ENCODE measurements at regions not wholly inside any gene's neighbourhood (a gene's known extent, or its start where the extent isn't known, plus 50 kb on each side); places are given as distances from the start of the nearest gene placed in this dataset.

- no peak for DNase-seq (ENCODE audit: low read depth)
These were observed 173.9 kb downstream of the SHANK2 start for GRCh38 chr11:71078482-71078881.

DNA sequence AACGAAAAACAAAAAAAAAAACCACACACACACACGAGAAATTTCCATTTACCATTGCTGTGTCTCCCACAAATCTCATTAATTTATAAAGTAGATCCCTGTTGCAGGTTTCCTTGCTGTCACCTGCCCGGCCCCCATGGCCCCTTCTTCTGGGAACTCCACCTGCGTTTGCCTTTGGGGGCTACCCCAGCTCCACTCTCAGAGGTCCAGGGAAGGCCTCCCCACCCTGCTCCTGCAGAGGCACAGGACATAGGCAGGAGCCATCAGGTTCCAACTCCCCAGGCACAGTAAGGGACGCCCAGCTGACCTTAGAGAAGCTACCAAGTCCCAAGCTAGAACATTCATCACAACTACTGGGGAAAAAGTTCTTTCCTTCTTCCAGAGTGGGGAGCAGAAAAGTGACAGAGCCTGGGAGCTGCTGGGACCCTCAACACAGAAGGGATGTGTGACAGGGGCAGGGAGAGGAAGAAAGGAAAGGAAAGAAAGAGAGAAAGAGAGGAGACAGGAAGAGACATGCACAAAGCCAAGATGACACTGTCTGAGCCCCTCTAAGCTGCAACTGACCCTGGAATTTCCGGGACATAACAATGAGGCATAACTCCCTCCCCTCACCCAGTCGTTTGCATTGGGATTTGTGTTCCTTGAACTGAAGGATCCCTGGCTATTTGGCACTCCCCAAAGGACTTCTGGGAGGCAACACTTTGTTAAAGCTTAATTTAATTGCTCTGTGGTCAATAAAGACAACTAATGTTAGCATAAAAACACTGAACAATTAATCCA is 175.7 kb downstream of the SHANK2 start:
- DNase-seq (ENCODE audit: low read depth): no peak

GRCh38 chr11:71075871-71076420 is 176.4 kb downstream of the SHANK2 start:
- no peak for DNase-seq (ENCODE audit: low read depth)

- DNase-seq (ENCODE audit: low read depth): no peak
These were observed 177.2 kb downstream of the SHANK2 start for GRCh38 chr11:71075116-71075720.

GRCh38 chr11:71071736-71072509 is 180.5 kb downstream of the SHANK2 start:
- no peak for DNase-seq (ENCODE audit: low read depth)

DNA sequence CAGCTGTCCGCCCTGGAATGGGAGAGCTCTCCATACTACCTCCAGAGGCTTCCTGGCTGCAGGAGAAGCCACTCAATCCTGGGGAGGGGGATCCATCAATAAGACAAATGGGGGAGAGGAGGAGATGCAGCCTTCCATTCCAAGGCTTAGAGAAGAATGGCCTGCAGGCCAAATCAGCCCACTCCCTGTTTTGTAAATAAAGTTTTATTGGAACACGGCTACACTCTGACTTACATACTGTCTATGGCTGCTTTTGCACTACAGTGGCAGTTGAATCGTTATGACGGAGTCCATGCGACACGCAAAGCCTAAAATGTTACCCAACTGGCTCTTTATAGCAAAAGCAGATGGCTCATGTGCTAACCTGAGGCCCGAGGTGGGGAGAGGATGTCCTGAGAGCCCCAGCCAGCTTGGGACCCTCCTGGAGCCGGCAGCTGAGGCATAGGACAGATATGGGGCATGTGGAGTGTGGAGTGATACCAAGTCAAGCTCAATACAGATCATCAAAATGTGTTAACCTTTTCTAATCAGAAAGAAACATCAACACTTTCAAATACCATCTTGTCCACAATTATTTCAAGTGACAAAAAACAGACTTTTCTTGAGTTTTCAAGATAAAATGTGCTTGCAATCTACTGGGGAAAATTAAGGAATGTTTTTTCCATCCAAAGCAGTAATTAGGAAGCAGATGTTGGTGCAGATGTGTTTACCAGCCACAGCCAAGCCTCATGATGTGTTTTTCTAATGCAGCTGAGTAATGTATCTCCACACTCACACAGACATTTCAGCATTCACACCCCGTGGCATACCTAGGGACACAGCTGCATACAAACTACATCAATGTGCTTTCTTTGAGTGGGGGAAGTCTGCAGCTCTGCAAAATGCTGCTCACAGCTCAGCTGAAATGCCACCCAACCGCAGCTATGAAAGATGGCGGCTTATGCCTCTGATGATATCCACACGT is 181.6 kb downstream of the SHANK2 start:
- DNase-seq (ENCODE audit: low read depth): no peak

GRCh38 chr11:71068963-71069362 is 183.4 kb downstream of the SHANK2 start:
- no peak for DNase-seq (ENCODE audit: low read depth)

- DNase-seq (ENCODE audit: low read depth): no peak
These were observed 184.6 kb downstream of the SHANK2 start for GRCh38 chr11:71067753-71068152.

DNA sequence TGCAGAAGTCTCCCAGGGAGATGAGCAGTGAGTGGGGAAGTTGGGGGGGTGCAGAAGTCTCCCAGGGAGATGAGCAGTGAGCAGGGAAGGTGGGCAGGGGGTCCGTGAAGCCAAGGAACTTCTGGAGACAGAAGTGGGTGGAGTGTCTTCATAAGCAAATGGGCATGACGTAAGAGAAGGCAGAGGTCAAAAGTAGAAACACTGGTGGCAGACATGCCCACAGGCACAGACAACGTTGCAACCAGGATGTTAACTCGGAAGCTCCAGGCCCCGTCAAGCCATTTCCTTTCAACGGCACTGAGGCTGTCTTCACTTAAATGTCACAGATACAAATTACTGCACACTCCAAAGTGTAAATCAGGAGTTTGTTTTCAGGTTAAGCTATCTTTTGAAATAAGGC is 186.1 kb downstream of the SHANK2 start:
- no peak for DNase-seq (ENCODE audit: low read depth)

DNA sequence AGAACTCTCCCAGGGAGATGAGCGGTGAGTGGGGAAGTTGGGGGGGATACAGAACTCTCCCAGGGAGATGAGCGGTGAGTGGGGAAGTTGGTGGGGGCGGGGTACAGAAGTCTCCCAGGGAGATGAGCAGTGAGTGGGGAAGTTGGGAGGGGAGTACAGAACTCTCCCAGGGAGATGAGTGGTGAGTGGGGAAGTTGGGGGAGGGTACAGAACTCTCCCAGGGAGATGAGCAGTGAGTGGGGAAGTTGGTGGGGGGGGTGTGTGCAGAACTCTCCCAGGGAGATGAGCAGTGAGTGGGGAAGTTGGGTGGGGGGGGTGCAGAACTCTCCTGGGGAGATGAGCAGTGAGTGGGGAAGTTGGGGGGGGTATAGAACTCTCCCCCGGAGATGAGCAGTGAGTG is 186.5 kb downstream of the SHANK2 start:
- no peak for DNase-seq (ENCODE audit: low read depth)

DNA sequence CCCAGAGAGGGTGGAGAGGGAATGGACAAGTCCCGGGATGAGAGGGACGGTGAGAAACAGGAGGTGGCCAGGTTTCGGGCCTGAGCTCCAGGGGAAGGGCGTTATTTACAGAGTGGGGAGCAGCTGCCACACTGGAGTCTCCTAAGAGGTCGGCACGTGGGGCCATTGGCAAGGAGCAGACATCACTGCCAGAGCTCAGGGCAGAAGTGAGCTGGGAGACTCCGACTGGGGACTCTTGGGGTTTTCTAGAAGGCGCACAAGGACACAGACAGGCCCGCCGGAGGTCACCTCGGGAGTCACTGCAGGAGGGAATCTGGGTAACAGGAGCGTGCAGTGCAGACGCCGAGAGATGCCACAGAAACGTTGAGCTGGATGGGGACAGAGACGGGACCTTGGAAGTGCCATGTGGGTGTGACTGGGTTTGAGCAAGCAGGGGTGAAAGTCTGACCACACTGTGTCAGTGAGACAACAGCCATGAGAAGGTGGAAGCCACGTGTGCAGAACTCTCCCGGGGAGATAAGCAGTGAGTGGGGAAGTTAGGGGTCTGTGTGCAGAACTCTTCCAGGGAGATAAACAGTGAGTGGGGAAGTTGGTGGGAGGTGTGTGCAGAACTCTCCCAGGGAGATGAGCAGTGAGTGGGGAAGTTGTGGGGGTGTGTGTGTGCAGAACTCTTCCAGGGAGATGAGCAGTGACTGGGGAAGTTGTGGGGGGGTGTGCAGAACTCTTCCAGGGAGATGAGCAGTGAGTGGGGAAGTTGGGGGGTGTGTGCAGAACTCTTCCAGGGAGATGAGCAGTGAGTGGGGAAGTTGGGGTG is 187.5 kb downstream of the SHANK2 start:
- no peak for DNase-seq (ENCODE audit: low read depth)

DNA sequence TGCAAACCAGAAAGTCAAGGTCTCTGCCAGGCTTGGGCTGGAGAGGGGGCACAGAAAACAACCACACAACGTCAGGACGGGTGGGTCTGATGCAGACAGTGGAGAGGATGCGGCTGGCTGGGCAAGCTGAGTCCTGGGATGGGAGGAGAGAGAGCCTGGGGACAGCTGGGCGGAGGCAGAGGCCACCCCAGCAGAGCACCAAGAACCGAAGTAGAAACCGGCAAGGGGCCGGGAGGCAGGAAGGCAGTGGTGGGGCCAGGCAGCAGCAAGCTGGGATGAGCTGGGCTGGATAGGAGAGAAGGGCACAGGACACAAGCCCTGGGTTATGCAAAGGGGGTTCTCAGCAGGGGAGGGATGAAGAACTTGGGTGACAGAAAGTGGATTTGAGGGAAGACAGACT is 188.2 kb downstream of the SHANK2 start:
- no peak for DNase-seq (ENCODE audit: low read depth)

GRCh38 chr11:71063129-71063528 is 189.2 kb downstream of the SHANK2 start:
- no peak for DNase-seq (ENCODE audit: low read depth)

DNA sequence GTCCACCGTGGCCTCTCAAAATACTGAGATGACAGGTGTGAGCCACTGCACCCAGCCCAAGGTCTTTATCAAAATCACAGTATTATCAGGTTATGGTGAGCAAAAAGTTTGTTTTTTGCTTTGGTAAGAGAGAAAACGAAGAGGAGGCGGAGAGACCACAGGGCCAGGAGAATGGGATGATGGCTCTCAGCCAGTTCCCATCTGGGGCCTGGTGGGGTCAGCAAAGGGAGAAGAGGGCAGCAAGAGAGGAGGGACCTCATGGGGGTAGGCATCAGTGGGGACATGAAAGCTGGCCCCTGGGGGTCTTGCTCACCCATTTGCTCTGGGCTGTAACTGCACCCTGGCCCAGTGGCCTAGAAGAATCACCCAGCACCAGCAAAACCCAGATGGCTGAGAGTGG is 190.2 kb downstream of the SHANK2 start:
- DNase-seq (ENCODE audit: low read depth): no peak

DNA sequence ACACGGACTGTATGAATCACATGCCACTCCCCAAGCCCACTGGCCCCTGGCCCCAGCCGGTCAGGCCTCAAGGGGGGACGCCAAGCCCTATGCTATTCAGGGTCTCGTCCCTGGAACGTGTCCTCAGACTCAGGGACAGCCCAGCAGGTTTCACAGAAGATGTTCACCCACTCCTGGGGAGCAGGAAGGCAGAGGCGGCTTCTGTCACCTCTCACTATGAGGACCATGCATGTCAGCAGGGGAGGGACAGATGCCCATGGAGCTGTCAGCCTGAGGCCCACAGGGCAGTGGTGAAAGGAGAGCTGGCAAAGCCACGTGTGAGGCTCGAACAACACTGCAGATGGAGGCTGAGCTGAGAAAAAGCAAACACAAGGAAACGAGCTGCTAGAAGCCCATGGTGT is 192.0 kb downstream of the SHANK2 start:
- no peak for DNase-seq (ENCODE audit: low read depth)

DNA sequence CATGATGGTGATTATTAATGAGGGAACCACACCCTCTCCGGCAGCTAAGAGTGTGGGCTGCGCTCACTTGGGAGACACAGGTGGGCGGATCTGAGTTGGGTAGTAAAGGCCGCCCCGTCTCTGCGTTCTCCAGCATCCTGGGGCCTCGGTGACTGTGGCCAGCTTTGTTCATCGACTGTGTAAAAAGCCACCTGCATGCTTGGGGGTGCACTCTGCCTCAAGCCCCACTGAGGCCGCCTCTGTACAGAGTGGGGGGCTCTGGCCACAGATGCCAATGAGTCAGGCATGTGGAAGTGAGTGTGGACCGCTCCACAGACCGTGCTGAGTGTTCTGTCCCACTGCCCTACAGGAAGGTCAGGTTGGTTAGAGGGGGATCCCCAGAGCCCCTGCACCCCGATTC is 192.7 kb downstream of the SHANK2 start:
- no peak for DNase-seq (ENCODE audit: low read depth)

- no peak for DNase-seq (ENCODE audit: low read depth)
These were observed 196.5 kb downstream of the SHANK2 start for GRCh38 chr11:71055925-71056324.
